ENCODE measurements at regions not wholly inside any gene's neighbourhood (a gene's known extent, or its start where the extent isn't known, plus 50 kb on each side); places are given as distances from the start of the nearest gene placed in this dataset.
"Not testable (repeated sequence)": the region's sequence is repeated elsewhere in the genome, so short reads cannot be mapped to it uniquely, and the experiment has no call there.

DNA sequence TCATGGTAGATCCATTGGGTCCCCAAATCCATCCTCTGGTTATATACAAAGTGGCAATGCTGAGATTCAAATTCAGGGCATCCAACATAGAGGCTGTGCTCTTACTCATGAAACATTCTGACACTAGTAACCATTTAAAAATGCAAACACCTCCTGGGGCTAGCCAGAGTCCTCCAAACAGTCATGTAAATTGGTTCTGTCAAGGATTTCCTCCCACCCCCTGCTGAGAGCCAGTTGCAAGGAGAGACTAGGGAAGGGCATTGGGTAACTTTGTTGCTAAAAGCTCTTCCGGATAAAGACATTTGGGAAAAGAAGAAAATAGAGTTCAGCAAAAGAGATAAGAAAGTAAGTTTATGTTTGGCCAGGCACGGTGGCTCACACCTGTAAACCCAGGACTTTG is 58.3 kb downstream of the ART5 start:
- H3K4me1 ChIP-seq (replicated peaks); DNase-seq (ENCODE audit: low spot score); H3K9me3 ChIP-seq; H3K4me3 ChIP-seq; H3K27ac ChIP-seq; H3K27me3 ChIP-seq (replicated peaks; ENCODE audit: insufficient read depth); H3K36me3 ChIP-seq: not testable (repeated sequence)
- 83% methylated on average over 2 of the region's 2 CpGs for WGBS
- intact Hi-C loops (cut with DNase I), result loop anchor here (10.0 kb wide), 1 partner anchor 129 kb away; no protein-coding TSS in a partner anchor

- WGBS, result 33% methylated on average over 10 of the region's 10 CpGs
- not testable (repeated sequence) for H3K9me3 ChIP-seq; H3K36me3 ChIP-seq; H3K27ac ChIP-seq; DNase-seq (ENCODE audit: low spot score); H3K27me3 ChIP-seq (replicated peaks; ENCODE audit: insufficient read depth); H3K4me1 ChIP-seq (replicated peaks); H3K4me3 ChIP-seq
- intact Hi-C loops (cut with DNase I), result loop anchor here (10.0 kb wide), 1 partner anchor 127 kb away; no protein-coding TSS in a partner anchor
Observed at GRCh38 chr11:3581389-3581725, 60.4 kb downstream of the ART5 start.

- H3K36me3 ChIP-seq; H3K27me3 ChIP-seq (replicated peaks; ENCODE audit: insufficient read depth); H3K4me1 ChIP-seq (replicated peaks); H3K9me3 ChIP-seq: not testable (repeated sequence)
- 1% methylated on average over 45 of the region's 92 CpGs for WGBS
- DNase-seq (ENCODE audit: low spot score), result peak; percentile 57
- H3K27ac ChIP-seq, result peak overlapping the region; percentile 78 to 79
- intact Hi-C loops (cut with DNase I), result loop anchor here (10.0 kb wide), 1 partner anchor 126 kb away; no protein-coding TSS in a partner anchor
- TF ChIP-seq CTCF (IDR thresholded peaks at IDR 0.05), result peak; percentile 88 to 97 (median 94)
- H3K4me3 ChIP-seq, result peak overlapping the region; percentile 38 to 51
Observed at GRCh38 chr11:3580487-3581388, 61.1 kb downstream of the ART5 start.

DNA sequence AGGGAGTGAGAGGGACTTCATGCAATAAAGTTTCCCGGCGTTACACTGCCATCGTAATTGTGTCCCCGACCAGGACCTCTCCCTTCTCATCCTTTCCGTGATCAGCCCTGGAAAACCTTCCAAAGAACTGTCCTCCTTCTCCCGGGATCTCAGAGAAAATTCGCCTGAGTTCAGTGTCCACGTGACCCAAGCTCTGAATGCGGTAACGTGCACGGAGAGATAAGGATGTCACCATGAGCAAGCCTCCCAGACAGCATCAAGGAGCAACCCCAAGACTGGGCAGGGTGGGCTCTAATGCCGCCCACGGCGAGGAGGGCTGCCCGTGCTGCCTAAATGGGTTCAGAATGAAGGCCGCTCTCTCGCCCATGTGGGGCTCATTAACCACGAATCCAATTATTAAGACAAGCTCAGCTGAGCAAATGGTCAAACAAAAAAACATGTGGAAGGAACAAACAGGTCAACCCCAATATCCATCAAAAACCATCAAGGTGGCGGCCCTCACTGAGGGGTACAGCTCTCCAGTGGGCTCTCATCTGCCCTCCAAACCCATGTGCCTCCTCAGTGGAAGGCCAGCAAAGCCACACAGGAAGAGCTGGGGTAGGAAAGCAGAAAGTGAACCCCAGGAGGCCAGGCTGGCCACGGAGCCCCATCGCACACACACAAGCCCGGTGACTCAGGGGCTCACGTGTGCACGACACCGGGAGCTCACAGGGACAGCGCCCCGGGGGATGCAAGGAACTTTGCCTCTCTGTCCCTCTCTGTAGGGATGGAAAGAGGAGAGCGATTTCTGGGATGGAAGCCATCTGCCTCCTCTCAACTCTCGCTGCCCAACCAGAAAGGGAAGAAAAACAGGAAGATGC is 62.0 kb downstream of the ART5 start:
- DNase-seq (ENCODE audit: low spot score); H3K27me3 ChIP-seq (replicated peaks; ENCODE audit: insufficient read depth); H3K4me1 ChIP-seq (replicated peaks); H3K9me3 ChIP-seq; H3K36me3 ChIP-seq: not testable (repeated sequence)
- intact Hi-C loops (cut with DNase I), result loop anchor here (10.0 kb wide), 1 partner anchor 125 kb away; no protein-coding TSS in a partner anchor
- H3K27ac ChIP-seq, result peak overlapping the region in 1 of 2 donors; percentile 78
- peak overlapping the region in 1 of 2 donors; percentile 51 for H3K4me3 ChIP-seq
- WGBS, result 65% methylated on average over 28 of the region's 29 CpGs

DNA sequence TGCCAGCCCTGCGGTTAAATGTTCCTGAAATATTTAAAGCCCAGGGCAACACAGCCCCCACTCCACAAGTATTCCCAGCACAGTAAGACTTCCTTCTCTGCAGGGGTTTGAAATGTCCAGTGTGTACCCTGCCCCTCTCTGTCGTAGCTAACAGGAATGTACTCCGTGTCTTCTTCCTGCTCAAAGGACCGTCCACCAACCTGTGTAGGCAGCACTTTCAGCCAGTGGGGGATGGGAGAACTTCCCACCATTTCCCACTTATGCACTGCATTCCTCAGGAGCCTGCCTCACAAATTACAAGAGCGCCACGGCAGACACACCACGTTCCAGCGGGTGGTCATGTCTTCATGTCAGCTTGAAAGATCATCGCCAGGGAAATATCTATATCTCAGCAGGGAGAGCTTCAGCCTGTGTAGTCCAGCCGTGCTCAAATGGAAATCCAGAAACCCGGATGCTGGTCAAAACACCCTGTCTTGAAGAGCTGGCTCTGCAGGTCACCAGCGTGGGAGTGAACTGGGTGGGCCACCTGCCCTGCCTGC is 65.7 kb downstream of the ART5 start:
- H3K36me3 ChIP-seq; H3K27ac ChIP-seq; H3K4me3 ChIP-seq; DNase-seq (ENCODE audit: low spot score); H3K27me3 ChIP-seq (replicated peaks; ENCODE audit: insufficient read depth); intact Hi-C loops (cut with DNase I); H3K9me3 ChIP-seq; H3K4me1 ChIP-seq (replicated peaks): not testable (repeated sequence)
- 52% methylated on average over 12 of the region's 12 CpGs for WGBS

DNA sequence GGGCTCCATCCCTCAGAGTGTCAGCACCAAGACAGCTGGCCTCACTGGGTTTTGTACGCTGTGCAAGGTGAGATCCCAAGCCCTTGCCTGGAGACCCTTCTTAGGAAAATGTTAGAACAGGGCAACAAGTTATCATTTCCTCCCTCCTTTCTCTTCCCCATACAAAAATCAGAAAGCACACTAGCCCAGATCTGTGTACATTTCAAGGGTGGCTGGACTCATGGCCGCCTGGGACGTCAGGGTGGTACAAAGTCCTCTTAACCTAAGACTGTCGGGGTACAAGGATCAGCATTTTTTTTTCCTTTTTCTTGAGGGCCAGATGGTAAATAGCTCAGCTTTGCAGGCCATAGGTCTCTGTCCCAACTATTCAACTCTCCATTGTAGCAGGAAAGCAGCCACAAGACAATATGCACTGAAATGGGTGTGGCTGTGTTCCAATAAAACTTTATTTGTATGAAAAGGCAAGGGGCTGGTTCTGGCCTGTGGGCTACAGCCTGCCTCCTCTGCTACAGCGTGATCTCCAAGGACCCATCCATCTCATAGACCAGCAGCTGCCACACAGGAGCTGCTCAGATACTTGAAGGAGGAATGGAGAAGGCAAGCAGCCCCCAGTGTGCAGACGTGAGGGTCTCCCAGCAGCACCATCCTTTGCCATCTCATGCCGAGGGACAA is 68.7 kb downstream of the ART5 start:
- H3K4me3 ChIP-seq; H3K27me3 ChIP-seq (replicated peaks; ENCODE audit: insufficient read depth); H3K9me3 ChIP-seq; intact Hi-C loops (cut with DNase I); H3K27ac ChIP-seq; H3K4me1 ChIP-seq (replicated peaks); H3K36me3 ChIP-seq; DNase-seq (ENCODE audit: low spot score): not testable (repeated sequence)
- 94% methylated on average over 7 of the region's 7 CpGs for WGBS

GRCh38 chr11:3571752-3572151 is 70.0 kb downstream of the ART5 start:
- H3K36me3 ChIP-seq; H3K4me3 ChIP-seq; H3K4me1 ChIP-seq (replicated peaks); H3K27me3 ChIP-seq (replicated peaks; ENCODE audit: insufficient read depth); H3K9me3 ChIP-seq; intact Hi-C loops (cut with DNase I): not testable (repeated sequence)
- TF ChIP-seq POLR2AphosphoS5 (IDR thresholded peaks at IDR 0.05), result peak; percentile 50
- DNase-seq (ENCODE audit: low spot score), result peak; percentile 43
- WGBS, result 74% methylated on average over 2 of the region's 2 CpGs
- peak overlapping the region; percentile 54 to 57 for H3K27ac ChIP-seq

GRCh38 chr11:3565838-3566237 is 76.0 kb downstream of the ART5 start:
- H3K4me1 ChIP-seq (replicated peaks); H3K4me3 ChIP-seq; H3K9me3 ChIP-seq; H3K36me3 ChIP-seq; intact Hi-C loops (cut with DNase I); DNase-seq (ENCODE audit: low spot score); H3K27ac ChIP-seq; H3K27me3 ChIP-seq (replicated peaks; ENCODE audit: insufficient read depth): not testable (repeated sequence)
- 94% methylated on average over 3 of the region's 3 CpGs for WGBS

- DNase-seq (ENCODE audit: low spot score); H3K4me1 ChIP-seq (replicated peaks); H3K9me3 ChIP-seq; H3K27ac ChIP-seq; H3K4me3 ChIP-seq; H3K36me3 ChIP-seq; H3K27me3 ChIP-seq (replicated peaks; ENCODE audit: insufficient read depth); intact Hi-C loops (cut with DNase I): not testable (repeated sequence)
- WGBS, result 5% methylated on average over 1 of the region's 1 CpG
Observed at GRCh38 chr11:3564383-3564782, 77.4 kb downstream of the ART5 start.

GRCh38 chr11:3554621-3555020 is 87.2 kb downstream of the ART5 start:
- 37% methylated on average over 6 of the region's 6 CpGs for WGBS
- H3K4me1 ChIP-seq (replicated peaks); H3K9me3 ChIP-seq; H3K27me3 ChIP-seq (replicated peaks; ENCODE audit: insufficient read depth); H3K36me3 ChIP-seq; H3K27ac ChIP-seq; H3K4me3 ChIP-seq; DNase-seq (ENCODE audit: low spot score); intact Hi-C loops (cut with DNase I): not testable (repeated sequence)

Measured in prostate gland (tissue), 2 donors.